ENCODE measurements at regions not wholly inside any gene's neighbourhood (a gene's known extent, or its start where the extent isn't known, plus 50 kb on each side); places are given as distances from the start of the nearest gene placed in this dataset.

GRCh38 chr15:45794712-45795439 is 160.0 kb downstream of the SQOR start:
- Histone ChIP-seq H3K27ac (ENCODE audit: insufficient read length, low read depth, low read length) (no peak overlapping the region), H2BK5ac (ENCODE audit: insufficient read length, low read length) (no peak overlapping the region), H4K91ac (ENCODE audit: insufficient read length, low read depth, low read length) (no peak overlapping the region), H3K4me1 (ENCODE audit: insufficient read depth, low read length) (no peaks in the 10 kb centered on the region), H2AFZ (ENCODE audit: low read length) (no peak overlapping the region), H3K79me2 (ENCODE audit: insufficient read depth, low read length) (no peaks in the 10 kb centered on the region), H3K9ac (ENCODE audit: extremely low read depth, insufficient read length, low read length) (no peak overlapping the region), H2BK120ac (ENCODE audit: low read depth, low read length, poor library complexity, severe bottlenecking) (no peak overlapping the region), H4K5ac (ENCODE audit: insufficient read length, low read depth, low read length) (no peak overlapping the region), H3K18ac (ENCODE audit: insufficient read length, low read depth, low read length) (no peak overlapping the region), H2BK15ac (ENCODE audit: low read depth, low read length) (no peak overlapping the region), H3K4me2 (ENCODE audit: insufficient read depth, insufficient read length, low read length) (no peak overlapping the region), H3K27me3 (ENCODE audit: insufficient read depth, low read length) (no peaks in the 10 kb centered on the region), H3K79me1 (ENCODE audit: insufficient read depth, low read depth, low read length, poor library complexity, severe bottlenecking) (no peaks in the 10 kb centered on the region), H4K8ac (replicated peaks; ENCODE audit: insufficient read length, low read depth, low read length) (no peak overlapping the region), H3K23me2 (ENCODE audit: insufficient read length, low read depth, low read length, poor library complexity, severe bottlenecking) (no peaks in the 10 kb centered on the region), H3K56ac (ENCODE audit: insufficient read length, low read depth, low read length) (no peak overlapping the region), H3K14ac (ENCODE audit: insufficient read depth, low read length) (no peak overlapping the region), H2BK12ac (ENCODE audit: insufficient read length, low read depth, low read length) (no peak overlapping the region), H3T11ph (ENCODE audit: low read length) (no peak overlapping the region), H3K23ac (ENCODE audit: insufficient read length, low read depth, low read length) (no peak overlapping the region), H2AK5ac (ENCODE audit: insufficient read length, low read length) (no peak overlapping the region), H3K4ac (ENCODE audit: low read depth, low read length) (no peak overlapping the region), H4K20me1 (ENCODE audit: control insufficient read depth, insufficient read depth, insufficient read length) (no peaks in the 10 kb centered on the region), H2BK20ac (ENCODE audit: low read depth, low read length, poor library complexity, severe bottlenecking) (no peak overlapping the region), H3K9me3 (ENCODE audit: control insufficient read depth, low read depth, low read length) (no peaks in the 10 kb centered on the region)
- H3K4me1 Mint-ChIP-seq, result no peaks in the 10 kb centered on the region
- H3K27ac Mint-ChIP-seq, result no peak overlapping the region; a peak in 1 of 7 replicates
- H3K4me3 Mint-ChIP-seq, result no peak overlapping the region
- no peak for TF ChIP-seq CTCF (conservative IDR thresholded peaks at IDR 0.05)
- DNase-seq, result no peak
- no peaks in the 10 kb centered on the region for H3K36me3 Mint-ChIP-seq (ENCODE audit: insufficient read depth in 1 of 3, low read depth in 3 of 3)
- H3K9me3 Mint-ChIP-seq, result no peaks in the 10 kb centered on the region
- peaks cover 6% of the 10 kb centered on the region for H3K27me3 Mint-ChIP-seq (ENCODE audit: low read depth)
- no CpG with 5 or more reads among the region's 6 CpGs for WGBS (ENCODE audit: extremely low coverage, insufficient read length, low lambda C conversion rate)

Measured in H9 (cell line).